Neural cell (in vitro differentiated cells): ENCODE measurements at regions not wholly inside any gene's neighbourhood (a gene's known extent, or its start where the extent isn't known, plus 50 kb on each side); places are given as distances from the start of the nearest gene placed in this dataset.

Experiments used
- H2AFZ ChIP-seq: fragments of 200-600, 300-800 bp; sonication (generic), shearing (Covaris generic); 2 replicates; pipeline ENCODE4 v1.6.0; 2014; ENCODE audit warnings: low read depth, mild to moderate bottlenecking, antibody characterized with exemption, low read length, moderate library complexity
- H3F3A ChIP-seq: fragments of 200-600 bp; shearing (Covaris generic); 2 replicates; pipeline ENCODE4 v1.6.1; 2016; ENCODE audit warnings: mild to moderate bottlenecking, moderate library complexity, mixed read lengths, antibody characterized with exemption, low read length; ENCODE audit not compliant: insufficient read depth, poor library complexity, severe bottlenecking
- H3K27ac ChIP-seq: fragments of 200-600, 300-800 bp; sonication (generic), shearing (Covaris generic); 2 replicates; pipeline ENCODE4 v1.5.1; 2014; ENCODE audit warnings: mild to moderate bottlenecking, low read length, moderate library complexity
- H3K27me3 ChIP-seq: fragments of 300-800, 200-600 bp; sonication (generic), shearing (Covaris generic); 2 replicates; pipeline ENCODE4 v1.6.0; 2014; ENCODE audit warnings: mild to moderate bottlenecking, low read depth, low read length, moderate library complexity; ENCODE audit not compliant: insufficient read depth
- H3K36me3 ChIP-seq: fragments of 300-800, 200-600 bp; sonication (generic), shearing (Covaris generic); 2 replicates; pipeline ENCODE4 v1.5.1; 2014; ENCODE audit warnings: mild to moderate bottlenecking, antibody characterized with exemption, low read length, moderate library complexity; ENCODE audit not compliant: insufficient read depth
- H3K4me2 ChIP-seq: fragments of 300-800, 200-600 bp; sonication (generic), shearing (Covaris generic); 2 replicates; pipeline ENCODE4 v1.6.0; 2014; ENCODE audit warnings: mild to moderate bottlenecking, low read length
- H3K4me3 ChIP-seq: fragments of 300-800, 200-600 bp; sonication (generic), shearing (Covaris generic); 2 replicates; pipeline ENCODE4 v1.5.1; 2014; ENCODE audit warnings: mild to moderate bottlenecking, low read length, moderate library complexity
- H3K79me2 ChIP-seq: fragments of 200-600 bp; shearing (Covaris generic); replicated peaks from 2 replicates; pipeline ENCODE4 v1.6.0; 2014; ENCODE audit warnings: mild to moderate bottlenecking, low read length, moderate library complexity; ENCODE audit not compliant: insufficient read depth
- H3K9ac ChIP-seq: fragments of 300-800, 200-600 bp; sonication (generic), shearing (Covaris generic); 2 replicates; pipeline ENCODE4 v1.6.1; 2016; ENCODE audit warnings: mild to moderate bottlenecking, low read length, mixed read lengths
- H3K9me2 ChIP-seq: fragments of 200-600 bp; shearing (Covaris generic); 2 replicates; pipeline ENCODE4 v1.6.1; 2016; ENCODE audit warnings: mild to moderate bottlenecking, low read length, mixed read lengths; ENCODE audit not compliant: insufficient read depth
- H3K9me3 ChIP-seq: fragments of 200-600, 300-800 bp; sonication (generic), shearing (Covaris generic); 2 replicates; pipeline ENCODE4 v1.6.1; 2016; ENCODE audit warnings: mild to moderate bottlenecking, mixed run types, low read length, moderate library complexity, mixed read lengths
- H4K20me1 ChIP-seq: fragments of 200-600 bp; shearing (Covaris generic); 2 replicates; pipeline ENCODE4 v1.6.1; 2016; ENCODE audit warnings: mild to moderate bottlenecking, mixed run types; ENCODE audit not compliant: insufficient read depth
- EP300 ChIP-seq: fragments of 450-650 bp; conservative IDR thresholded peaks from 2 replicates; pipeline ENCODE4 v1.6.1; 2014; ENCODE audit warnings: antibody characterized with exemption, mild to moderate bottlenecking, moderate library complexity; ENCODE audit not compliant: poor library complexity, severe bottlenecking
- EZH2 ChIP-seq: fragments of 200-600, 300-800 bp; shearing (Covaris generic), sonication (generic); IDR thresholded peaks from 2 replicates; pipeline ENCODE4 v1.6.1; 2014; ENCODE audit warnings: antibody characterized with exemption, low read length, borderline replicate concordance, mild to moderate bottlenecking; ENCODE audit not compliant: insufficient read depth, poor library complexity, severe bottlenecking
- MXI1 ChIP-seq: fragments of 450-650 bp; conservative IDR thresholded peaks from 2 replicates; pipeline ENCODE4 v1.6.1; 2014; ENCODE audit warnings: antibody characterized with exemption, mild to moderate bottlenecking; ENCODE audit not compliant: poor library complexity, severe bottlenecking
- POLR2AphosphoS5 ChIP-seq: IDR thresholded peaks from 2 replicates; pipeline ENCODE4 v1.6.1; 2012
- RAD21 ChIP-seq: fragments of 450-650 bp; conservative IDR thresholded peaks from 2 replicates; pipeline ENCODE4 v1.6.1; 2014; ENCODE audit warnings: antibody characterized with exemption, mild to moderate bottlenecking, moderate library complexity
- SMC3 ChIP-seq: fragments of 450-650 bp; conservative IDR thresholded peaks from 2 replicates; pipeline ENCODE4 v1.6.1; 2014; ENCODE audit warnings: antibody characterized with exemption, mild to moderate bottlenecking, moderate library complexity; ENCODE audit not compliant: poor library complexity
- TAF1 ChIP-seq: IDR thresholded peaks from 2 replicates; pipeline ENCODE4 v1.6.1; 2012; ENCODE audit warnings: low read depth
- TF ChIP-seq, protein P1 (sequence below): IDR thresholded peaks from 2 replicates; pipeline ENCODE4 v1.6.1; 2012; ENCODE audit warnings: borderline replicate concordance
- TF ChIP-seq, protein P2 (sequence below): fragments of 450-650 bp; IDR thresholded peaks from 2 replicates; pipeline ENCODE4 v1.5.1; 2014; ENCODE audit warnings: antibody characterized with exemption, mild to moderate bottlenecking, moderate library complexity; ENCODE audit not compliant: poor library complexity, severe bottlenecking

DNA sequence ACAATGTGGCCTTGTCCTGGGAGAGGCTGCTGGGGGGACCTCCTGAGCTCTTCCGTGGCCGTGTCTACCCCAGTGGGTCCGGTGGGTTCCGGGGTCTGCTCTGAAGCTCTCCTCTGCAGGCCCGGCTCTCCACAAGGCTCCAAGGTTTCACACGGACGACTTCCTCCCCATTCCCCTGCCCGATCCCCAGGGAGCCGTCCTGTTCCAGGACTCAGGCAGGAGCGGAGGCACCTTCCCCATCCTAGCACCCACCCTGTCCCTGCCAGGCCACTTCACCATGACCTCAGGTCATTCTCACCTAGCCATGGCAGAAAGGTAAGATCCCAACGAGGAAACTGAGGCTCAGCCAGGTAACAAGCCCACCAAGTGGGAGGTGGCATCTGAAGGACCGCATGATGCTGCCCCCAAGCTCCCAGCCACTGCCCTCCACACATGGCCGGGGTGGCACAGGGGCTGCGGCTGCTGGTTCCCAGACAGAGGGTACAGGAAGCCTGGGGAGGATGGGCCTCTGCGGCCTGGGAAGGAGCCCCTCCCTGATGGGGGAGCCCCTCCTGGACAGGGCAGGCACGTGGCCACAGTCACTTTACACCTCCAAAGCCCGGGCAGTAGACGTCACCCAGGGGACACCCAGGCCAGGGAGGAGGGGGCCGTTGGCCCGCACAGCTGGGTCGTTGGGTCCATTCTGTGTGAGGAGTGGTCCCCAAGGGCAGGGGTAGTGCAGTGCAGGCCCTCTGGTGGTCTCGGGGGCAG, 274.0 kb downstream of the NDUFA10 start:
- H3K9me3 ChIP-seq: no peaks in the 10 kb centered on the region
- no peak overlapping the region for H3K9ac ChIP-seq
- H3K4me3 ChIP-seq: no peak overlapping the region
- no peaks in the 10 kb centered on the region for H3F3A ChIP-seq
- H3K4me2 ChIP-seq: no peak overlapping the region
- no peak overlapping the region for H3K27ac ChIP-seq
- no peaks in the 10 kb centered on the region for H3K36me3 ChIP-seq
- TF ChIP-seq EZH2: no peak
- no peak for TF ChIP-seq TAF1
- TF ChIP-seq EP300: no peak
- TF ChIP-seq MXI1: no peak
- no peak for TF ChIP-seq POLR2AphosphoS5
- no peaks in the 10 kb centered on the region for H3K79me2 ChIP-seq
- no peaks in the 10 kb centered on the region for H3K9me2 ChIP-seq
- no peaks in the 10 kb centered on the region for H4K20me1 ChIP-seq
- no peaks in the 10 kb centered on the region for H3K27me3 ChIP-seq
- H2AFZ ChIP-seq: no peak overlapping the region

DNA sequence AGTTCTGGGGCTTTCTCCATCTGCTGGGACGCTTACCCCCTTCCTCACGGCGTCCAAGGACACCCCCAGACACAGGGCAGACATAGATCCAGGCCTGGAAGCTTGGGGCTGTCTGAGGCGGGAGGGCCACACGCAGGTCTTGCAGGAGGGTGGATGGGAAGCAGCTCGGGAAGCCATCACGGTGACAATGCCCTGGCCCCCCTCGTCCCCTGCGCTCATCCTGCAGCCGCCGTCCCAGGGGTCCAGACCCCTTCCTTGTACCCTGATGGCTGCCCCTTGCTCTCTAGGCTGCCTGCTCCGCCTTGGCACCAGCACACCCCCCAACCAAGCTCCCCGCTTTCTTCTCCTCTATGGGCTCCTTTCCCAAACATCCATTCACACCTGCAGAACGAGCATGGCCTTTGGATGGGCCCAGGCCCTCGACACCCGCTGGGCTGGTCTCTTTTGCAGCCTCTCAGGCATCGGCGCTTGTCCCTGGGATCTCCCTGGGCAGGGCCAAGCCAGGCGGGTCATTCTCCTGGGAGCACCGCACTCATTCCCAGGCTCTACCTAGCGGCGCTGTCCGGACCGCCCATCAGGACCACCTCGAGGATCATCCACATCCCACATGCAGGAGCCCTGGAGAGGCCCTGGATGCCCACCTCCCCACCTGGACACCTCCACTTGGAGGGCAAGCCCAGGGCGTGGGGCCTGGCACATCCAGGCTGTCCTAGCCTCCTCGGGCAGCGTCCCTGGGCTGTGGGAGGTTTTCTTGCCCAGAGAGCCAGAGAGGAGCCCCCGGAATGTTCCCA, 274.9 kb downstream of the NDUFA10 start:
- no peak overlapping the region for H3K9ac ChIP-seq
- H3K4me3 ChIP-seq: no peak overlapping the region
- no peaks in the 10 kb centered on the region for H3K27me3 ChIP-seq
- H3K9me3 ChIP-seq: no peaks in the 10 kb centered on the region
- no peak overlapping the region for H2AFZ ChIP-seq
- no peak overlapping the region for H3K4me2 ChIP-seq
- H4K20me1 ChIP-seq: no peaks in the 10 kb centered on the region
- no peaks in the 10 kb centered on the region for H3K79me2 ChIP-seq
- H3F3A ChIP-seq: no peaks in the 10 kb centered on the region
- no peaks in the 10 kb centered on the region for H3K9me2 ChIP-seq
- no peaks in the 10 kb centered on the region for H3K36me3 ChIP-seq
- TF ChIP-seq, protein P1, sequence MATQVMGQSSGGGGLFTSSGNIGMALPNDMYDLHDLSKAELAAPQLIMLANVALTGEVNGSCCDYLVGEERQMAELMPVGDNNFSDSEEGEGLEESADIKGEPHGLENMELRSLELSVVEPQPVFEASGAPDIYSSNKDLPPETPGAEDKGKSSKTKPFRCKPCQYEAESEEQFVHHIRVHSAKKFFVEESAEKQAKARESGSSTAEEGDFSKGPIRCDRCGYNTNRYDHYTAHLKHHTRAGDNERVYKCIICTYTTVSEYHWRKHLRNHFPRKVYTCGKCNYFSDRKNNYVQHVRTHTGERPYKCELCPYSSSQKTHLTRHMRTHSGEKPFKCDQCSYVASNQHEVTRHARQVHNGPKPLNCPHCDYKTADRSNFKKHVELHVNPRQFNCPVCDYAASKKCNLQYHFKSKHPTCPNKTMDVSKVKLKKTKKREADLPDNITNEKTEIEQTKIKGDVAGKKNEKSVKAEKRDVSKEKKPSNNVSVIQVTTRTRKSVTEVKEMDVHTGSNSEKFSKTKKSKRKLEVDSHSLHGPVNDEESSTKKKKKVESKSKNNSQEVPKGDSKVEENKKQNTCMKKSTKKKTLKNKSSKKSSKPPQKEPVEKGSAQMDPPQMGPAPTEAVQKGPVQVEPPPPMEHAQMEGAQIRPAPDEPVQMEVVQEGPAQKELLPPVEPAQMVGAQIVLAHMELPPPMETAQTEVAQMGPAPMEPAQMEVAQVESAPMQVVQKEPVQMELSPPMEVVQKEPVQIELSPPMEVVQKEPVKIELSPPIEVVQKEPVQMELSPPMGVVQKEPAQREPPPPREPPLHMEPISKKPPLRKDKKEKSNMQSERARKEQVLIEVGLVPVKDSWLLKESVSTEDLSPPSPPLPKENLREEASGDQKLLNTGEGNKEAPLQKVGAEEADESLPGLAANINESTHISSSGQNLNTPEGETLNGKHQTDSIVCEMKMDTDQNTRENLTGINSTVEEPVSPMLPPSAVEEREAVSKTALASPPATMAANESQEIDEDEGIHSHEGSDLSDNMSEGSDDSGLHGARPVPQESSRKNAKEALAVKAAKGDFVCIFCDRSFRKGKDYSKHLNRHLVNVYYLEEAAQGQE: no peak
- TF ChIP-seq, protein P2, sequence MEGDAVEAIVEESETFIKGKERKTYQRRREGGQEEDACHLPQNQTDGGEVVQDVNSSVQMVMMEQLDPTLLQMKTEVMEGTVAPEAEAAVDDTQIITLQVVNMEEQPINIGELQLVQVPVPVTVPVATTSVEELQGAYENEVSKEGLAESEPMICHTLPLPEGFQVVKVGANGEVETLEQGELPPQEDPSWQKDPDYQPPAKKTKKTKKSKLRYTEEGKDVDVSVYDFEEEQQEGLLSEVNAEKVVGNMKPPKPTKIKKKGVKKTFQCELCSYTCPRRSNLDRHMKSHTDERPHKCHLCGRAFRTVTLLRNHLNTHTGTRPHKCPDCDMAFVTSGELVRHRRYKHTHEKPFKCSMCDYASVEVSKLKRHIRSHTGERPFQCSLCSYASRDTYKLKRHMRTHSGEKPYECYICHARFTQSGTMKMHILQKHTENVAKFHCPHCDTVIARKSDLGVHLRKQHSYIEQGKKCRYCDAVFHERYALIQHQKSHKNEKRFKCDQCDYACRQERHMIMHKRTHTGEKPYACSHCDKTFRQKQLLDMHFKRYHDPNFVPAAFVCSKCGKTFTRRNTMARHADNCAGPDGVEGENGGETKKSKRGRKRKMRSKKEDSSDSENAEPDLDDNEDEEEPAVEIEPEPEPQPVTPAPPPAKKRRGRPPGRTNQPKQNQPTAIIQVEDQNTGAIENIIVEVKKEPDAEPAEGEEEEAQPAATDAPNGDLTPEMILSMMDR: no peak
- no peak for TF ChIP-seq EZH2
- TF ChIP-seq SMC3: no peak
- TF ChIP-seq TAF1: no peak
- TF ChIP-seq RAD21: no peak
- no peak for TF ChIP-seq EP300
- no peak for TF ChIP-seq POLR2AphosphoS5
- no peak for TF ChIP-seq MXI1
- H3K27ac ChIP-seq: no peak overlapping the region
